Tibial nerve (tissue), 4 donors: ENCODE measurements at regions not wholly inside any gene's neighbourhood (a gene's known extent, or its start where the extent isn't known, plus 50 kb on each side); places are given as distances from the start of the nearest gene placed in this dataset.

Experiments used
- DNase-seq, 2 donors: peaks; one replicate each; pipeline ENCODE4 v3.0.0-alpha.2; 2019; ENCODE audit warnings: low spot score in 2 of 2
- H3K27ac ChIP-seq, 4 donors: fragments of 200-600 bp; sonication (generic) in 3 of 4; one replicate each; pipeline ENCODE4 v1.5.1; 2017 to 2019; ENCODE audit warnings: mild to moderate bottlenecking in 1 of 4
- H3K27me3 ChIP-seq, 2 donors: fragments of 200-600 bp; sonication (generic) in 1 of 2; one replicate each; pipeline versions ENCODE4 v1.5.1 to v1.6.0; 2017 to 2019
- H3K36me3 ChIP-seq, 3 donors: fragments of 200-600 bp; sonication (generic); one replicate each; pipeline ENCODE4 v1.5.1; 2018 to 2019
- H3K4me1 ChIP-seq, 4 donors: fragments of 200-600 bp; sonication (generic) in 3 of 4; one replicate each; pipeline ENCODE4 v1.5.1; 2017 to 2019
- H3K4me3 ChIP-seq, 4 donors: fragments of 200-600 bp; sonication (generic) in 3 of 4; one replicate each; pipeline ENCODE4 v1.5.1; 2017 to 2019; ENCODE audit warnings: mild to moderate bottlenecking in 1 of 4, moderate library complexity in 1 of 4
- H3K9me3 ChIP-seq, 4 donors: fragments of 200-600 bp; sonication (generic) in 3 of 4; one replicate each; pipeline ENCODE4 v1.5.1; 2017 to 2019
- EP300 ChIP-seq, 2 donors: sonication (generic); formaldehyde crosslinking; IDR thresholded peaks; one replicate each; pipeline ENCODE4 v1.6.1; 2017; ENCODE audit warnings: antibody characterized with exemption in 2 of 2, mild to moderate bottlenecking in 1 of 2
- POLR2A ChIP-seq, 2 donors: fragments of 450-650 bp; IDR thresholded peaks; one replicate each; pipeline ENCODE4 v1.6.1; 2017; ENCODE audit warnings: antibody characterized with exemption in 2 of 2, mild to moderate bottlenecking in 2 of 2, moderate library complexity in 2 of 2
- WGBS, 2 donors: methylation state at CpG; one replicate each; pipeline ENCODE4 v1.1.5; 2018; 5-methylcytosine and 5-hydroxymethylcytosine counted together
- TF ChIP-seq, protein P1 (sequence below), 5 experiments: fragments of 200-600 bp in 3 of 5; fragments of 450-650 bp in 2 of 5; sonication (generic) in 3 of 5; IDR thresholded peaks; one replicate each; pipeline ENCODE4 v1.5.1; 2016 to 2019; ENCODE audit warnings: antibody characterized with exemption in 5 of 5, mild to moderate bottlenecking in 3 of 5, moderate library complexity in 2 of 5

DNA sequence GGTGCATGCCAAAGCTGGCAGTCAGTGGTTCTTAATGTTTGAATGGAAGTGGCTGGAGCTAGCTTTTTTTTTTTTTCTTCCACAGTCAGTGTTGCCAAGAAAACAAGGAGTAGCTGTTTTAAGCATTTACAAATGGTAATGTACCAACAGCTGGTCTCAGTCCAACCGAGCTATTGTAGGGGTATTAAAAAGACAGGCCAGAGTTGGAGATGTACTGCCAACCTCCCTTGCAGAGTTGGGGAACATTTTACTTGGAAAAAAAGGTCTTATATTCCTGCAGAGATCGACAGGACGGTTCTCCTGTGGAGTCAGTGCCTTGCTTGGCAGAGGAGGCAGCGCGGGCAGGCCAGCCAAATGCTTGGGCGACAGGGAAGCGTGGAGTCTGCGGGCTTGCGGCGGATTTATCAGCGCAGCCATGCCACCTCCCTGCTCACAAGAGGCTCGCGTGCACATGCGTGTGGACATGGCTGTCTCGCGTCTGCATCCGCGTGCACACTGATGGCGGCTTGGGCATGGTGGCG lies 338.1 kb downstream of the RPS6KC1 start:
- no peak overlapping the region for H3K4me3 ChIP-seq
- no peaks in the 10 kb centered on the region for H3K36me3 ChIP-seq
- H3K27ac ChIP-seq, result no peak overlapping the region
- H3K9me3 ChIP-seq, result no peaks in the 10 kb centered on the region
- DNase-seq, result no peak
- no peaks in the 10 kb centered on the region for H3K4me1 ChIP-seq
- TF ChIP-seq POLR2A (IDR thresholded peaks at IDR 0.05) (no peak), EP300 (IDR thresholded peaks at IDR 0.05) (no peak)
- TF ChIP-seq, protein P1, sequence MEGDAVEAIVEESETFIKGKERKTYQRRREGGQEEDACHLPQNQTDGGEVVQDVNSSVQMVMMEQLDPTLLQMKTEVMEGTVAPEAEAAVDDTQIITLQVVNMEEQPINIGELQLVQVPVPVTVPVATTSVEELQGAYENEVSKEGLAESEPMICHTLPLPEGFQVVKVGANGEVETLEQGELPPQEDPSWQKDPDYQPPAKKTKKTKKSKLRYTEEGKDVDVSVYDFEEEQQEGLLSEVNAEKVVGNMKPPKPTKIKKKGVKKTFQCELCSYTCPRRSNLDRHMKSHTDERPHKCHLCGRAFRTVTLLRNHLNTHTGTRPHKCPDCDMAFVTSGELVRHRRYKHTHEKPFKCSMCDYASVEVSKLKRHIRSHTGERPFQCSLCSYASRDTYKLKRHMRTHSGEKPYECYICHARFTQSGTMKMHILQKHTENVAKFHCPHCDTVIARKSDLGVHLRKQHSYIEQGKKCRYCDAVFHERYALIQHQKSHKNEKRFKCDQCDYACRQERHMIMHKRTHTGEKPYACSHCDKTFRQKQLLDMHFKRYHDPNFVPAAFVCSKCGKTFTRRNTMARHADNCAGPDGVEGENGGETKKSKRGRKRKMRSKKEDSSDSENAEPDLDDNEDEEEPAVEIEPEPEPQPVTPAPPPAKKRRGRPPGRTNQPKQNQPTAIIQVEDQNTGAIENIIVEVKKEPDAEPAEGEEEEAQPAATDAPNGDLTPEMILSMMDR (IDR thresholded peaks at IDR 0.05), result no peak
- no peaks in the 10 kb centered on the region for H3K27me3 ChIP-seq
- WGBS, 2 donors, result 91% methylated on average over 19 to 20 of the region's 20 CpGs

DNA sequence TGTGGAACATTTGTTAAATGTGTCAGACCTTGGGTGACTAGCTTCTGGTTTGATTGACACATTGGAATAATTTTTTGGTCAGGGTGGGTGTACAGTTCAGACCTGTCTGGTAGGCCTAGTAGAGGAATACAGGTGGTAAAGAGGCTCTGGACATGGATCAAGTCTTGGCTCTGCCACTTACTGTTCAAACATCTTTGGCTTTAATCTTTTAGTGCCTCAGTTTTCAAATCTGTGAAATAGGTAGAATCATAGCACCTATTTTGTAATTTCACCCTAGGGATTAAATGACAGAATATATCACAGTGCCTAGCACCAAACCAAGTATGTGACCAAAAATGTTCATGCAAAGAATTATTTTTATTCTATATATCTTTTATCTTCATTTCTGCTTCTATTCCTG lies 340.4 kb downstream of the RPS6KC1 start:
- Histone ChIP-seq H3K4me1 (no peaks in the 10 kb centered on the region), H3K36me3 (no peaks in the 10 kb centered on the region), H3K27me3 (no peaks in the 10 kb centered on the region), H3K9me3 (no peaks in the 10 kb centered on the region), H3K27ac (no peak overlapping the region), H3K4me3 (no peak overlapping the region)
- TF ChIP-seq, protein P1 (IDR thresholded peaks at IDR 0.05), result no peak
- TF ChIP-seq EP300 (IDR thresholded peaks at IDR 0.05) (no peak), POLR2A (IDR thresholded peaks at IDR 0.05) (no peak)
- no peak for DNase-seq

DNA sequence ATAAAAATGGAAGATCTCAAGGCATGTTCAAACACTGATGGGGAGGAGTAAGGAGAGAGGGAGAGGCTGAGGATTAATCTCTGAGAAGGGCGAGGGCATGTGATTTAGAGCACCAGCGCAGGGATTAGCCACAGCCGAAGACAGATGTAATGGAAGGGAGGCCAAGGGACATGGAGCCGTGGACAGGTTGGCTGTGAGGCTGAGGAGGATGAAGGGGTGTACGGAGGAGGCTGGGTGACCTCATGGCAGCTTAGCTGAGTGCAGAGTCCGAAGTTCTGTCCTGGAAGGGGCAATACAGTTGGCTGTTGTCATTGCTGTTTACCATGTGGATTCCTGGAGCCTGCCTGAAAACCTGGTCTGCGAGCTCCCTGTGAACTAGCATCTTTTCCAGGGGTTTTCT lies 342.8 kb downstream of the RPS6KC1 start:
- WGBS, 2 donors, result 85 to 91% methylated on average over 7 of the region's 7 CpGs
- H3K27ac ChIP-seq, result no peak overlapping the region
- no peaks in the 10 kb centered on the region for H3K9me3 ChIP-seq
- no peaks in the 10 kb centered on the region for H3K27me3 ChIP-seq
- no peaks in the 10 kb centered on the region for H3K4me1 ChIP-seq
- TF ChIP-seq POLR2A (IDR thresholded peaks at IDR 0.05) (no peak), EP300 (IDR thresholded peaks at IDR 0.05) (no peak)
- TF ChIP-seq, protein P1 (IDR thresholded peaks at IDR 0.05), result no peak
- no peaks in the 10 kb centered on the region for H3K36me3 ChIP-seq
- H3K4me3 ChIP-seq, result no peak overlapping the region
- no peak for DNase-seq

DNA sequence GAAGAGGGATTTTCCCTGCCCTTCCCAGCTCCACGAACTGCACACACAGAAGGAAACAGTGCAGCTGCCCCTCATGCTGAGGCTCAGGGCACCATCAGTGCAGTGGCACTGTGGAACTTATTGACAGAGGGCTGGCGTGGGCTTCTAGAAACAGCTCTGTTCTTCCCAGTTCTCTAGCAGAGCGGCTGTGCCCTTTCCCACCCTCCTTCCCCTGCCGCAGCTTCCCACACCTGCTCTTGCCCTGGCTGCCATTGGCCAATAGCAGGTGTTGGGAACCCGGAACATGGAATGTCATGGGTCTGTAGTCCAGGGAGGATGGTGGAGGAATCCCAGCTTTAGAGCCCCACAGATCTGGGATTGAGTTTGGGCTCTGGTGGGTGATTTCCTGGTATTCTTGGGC lies 343.8 kb downstream of the RPS6KC1 start:
- no peak overlapping the region for H3K27ac ChIP-seq
- H3K36me3 ChIP-seq, result no peaks in the 10 kb centered on the region
- no peak overlapping the region for H3K4me3 ChIP-seq
- H3K9me3 ChIP-seq, result no peaks in the 10 kb centered on the region
- no peak for DNase-seq
- WGBS, 2 donors, result 72 to 77% methylated on average over 5 of the region's 5 CpGs
- H3K4me1 ChIP-seq, result no peaks in the 10 kb centered on the region
- H3K27me3 ChIP-seq, result no peaks in the 10 kb centered on the region
- TF ChIP-seq, protein P1 (IDR thresholded peaks at IDR 0.05), result no peak
- TF ChIP-seq POLR2A (IDR thresholded peaks at IDR 0.05) (no peak), EP300 (IDR thresholded peaks at IDR 0.05) (no peak)

DNA sequence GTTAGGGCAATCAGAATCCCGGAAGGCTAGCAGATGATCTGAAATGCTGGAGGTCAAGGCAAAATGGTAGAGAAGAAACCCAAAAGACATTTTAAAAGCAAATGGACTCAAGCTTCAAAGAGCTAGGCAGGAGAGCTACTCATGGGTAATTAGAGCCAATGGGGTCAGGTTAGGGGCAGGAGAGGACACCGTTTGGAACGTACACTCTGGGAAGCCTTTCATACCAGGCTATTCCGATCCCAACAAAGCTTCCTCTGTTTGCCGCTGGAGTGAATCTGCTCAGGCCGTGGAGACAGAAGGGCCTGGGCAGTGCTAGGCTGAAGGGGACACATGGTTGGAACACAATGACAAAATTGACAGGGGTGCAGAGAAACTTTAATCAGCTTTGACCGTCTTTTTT lies 346.6 kb downstream of the RPS6KC1 start:
- Histone ChIP-seq H3K27me3 (no peaks in the 10 kb centered on the region), H3K27ac (no peak overlapping the region), H3K9me3 (no peaks in the 10 kb centered on the region), H3K36me3 (no peaks in the 10 kb centered on the region), H3K4me1 (no peaks in the 10 kb centered on the region), H3K4me3 (no peak overlapping the region)
- no peak for DNase-seq
- TF ChIP-seq POLR2A (IDR thresholded peaks at IDR 0.05) (no peak), EP300 (IDR thresholded peaks at IDR 0.05) (no peak)
- TF ChIP-seq, protein P1 (IDR thresholded peaks at IDR 0.05), result no peak
- 43% methylated on average over 7 of the region's 7 CpGs for WGBS, 2 donors
